Trophoblast cell (in vitro differentiated cells and primary cell): ENCODE measurements at regions not wholly inside any gene's neighbourhood (a gene's known extent, or its start where the extent isn't known, plus 50 kb on each side); places are given as distances from the start of the nearest gene placed in this dataset.
A peak's percentile ranks its signal among the peaks of the same experiment; 100 is the strongest.

ENCODE experiments used
- DNase-seq, 2 donors: peaks; one replicate each; pipeline ENCODE4 v3.0.0-alpha.2; 2016
- H2AFZ ChIP-seq: 2 replicates; pipeline ENCODE4 v1.6.1; 2013; ENCODE audit warnings: low read length, moderate library complexity, mild to moderate bottlenecking; ENCODE audit not compliant: insufficient read depth, poor library complexity
- H2AK5ac ChIP-seq: 2 replicates; pipeline ENCODE4 v1.6.1; 2013; ENCODE audit warnings: mild to moderate bottlenecking, low read length
- H2BK120ac ChIP-seq: 2 replicates; pipeline ENCODE4 v1.6.1; 2013; ENCODE audit warnings: low read length, mild to moderate bottlenecking, moderate library complexity; ENCODE audit not compliant: insufficient read depth, poor library complexity
- H2BK12ac ChIP-seq: 2 replicates; pipeline ENCODE4 v1.6.1; 2013; ENCODE audit warnings: mild to moderate bottlenecking, low read length, moderate library complexity
- H2BK5ac ChIP-seq: 2 replicates; pipeline ENCODE4 v1.6.1; 2013; ENCODE audit warnings: low read length, low read depth, moderate library complexity, mild to moderate bottlenecking; ENCODE audit not compliant: poor library complexity
- H3K14ac ChIP-seq: 2 replicates; pipeline ENCODE4 v1.6.1; 2013; ENCODE audit warnings: mild to moderate bottlenecking, low read length
- H3K18ac ChIP-seq: 2 replicates; pipeline ENCODE4 v1.6.1; 2013; ENCODE audit warnings: mild to moderate bottlenecking, low read length
- H3K23ac ChIP-seq: 2 replicates; pipeline ENCODE4 v1.6.1; 2013; ENCODE audit warnings: low read length
- H3K27ac ChIP-seq: 2 replicates; pipeline ENCODE4 v1.5.1; 2013; ENCODE audit warnings: low read depth, mild to moderate bottlenecking, inconsistent platforms, low read length, moderate library complexity
- H3K27me3 ChIP-seq: 2 replicates; pipeline ENCODE4 v1.6.1; 2013; ENCODE audit warnings: inconsistent platforms, mild to moderate bottlenecking, low read length, moderate library complexity; ENCODE audit not compliant: insufficient read depth
- H3K36me3 ChIP-seq, 2 experiments: 1 replicate in 1 of 2; 2 replicates in 1 of 2; pipeline ENCODE4 v1.6.1; 2013; ENCODE audit warnings: low read length in 2 of 2, mild to moderate bottlenecking in 2 of 2, moderate library complexity in 1 of 2; ENCODE audit not compliant: insufficient read depth in 2 of 2, control insufficient read depth in 1 of 2
- H3K4ac ChIP-seq: 2 replicates; pipeline ENCODE4 v1.6.1; 2013; ENCODE audit warnings: low read depth, mild to moderate bottlenecking, low read length, moderate library complexity
- H3K4me1 ChIP-seq, 2 experiments: 1 replicate in 1 of 2; 2 replicates in 1 of 2; pipeline ENCODE4 v1.6.1; 2013; ENCODE audit warnings: low read length in 2 of 2, mild to moderate bottlenecking in 2 of 2, moderate library complexity in 1 of 2; ENCODE audit not compliant: insufficient read depth in 2 of 2, control insufficient read depth in 1 of 2
- H3K4me2 ChIP-seq: 2 replicates; pipeline ENCODE4 v1.6.1; 2013; ENCODE audit warnings: inconsistent platforms, mild to moderate bottlenecking, low read length, moderate library complexity
- H3K4me3 ChIP-seq: 2 replicates; pipeline ENCODE4 v1.5.1; 2013; ENCODE audit warnings: mild to moderate bottlenecking, low read depth, low read length, inconsistent platforms
- H3K79me1 ChIP-seq: one replicate; pipeline ENCODE4 v1.6.1; 2013; ENCODE audit warnings: low read length
- H3K79me2 ChIP-seq: 2 replicates; pipeline ENCODE4 v1.6.1; 2013; ENCODE audit warnings: low read length, mild to moderate bottlenecking; ENCODE audit not compliant: control insufficient read depth, insufficient read depth, poor library complexity
- H3K9ac ChIP-seq: 2 replicates; pipeline ENCODE4 v1.6.1; 2013; ENCODE audit warnings: mild to moderate bottlenecking, low read length
- H3K9me3 ChIP-seq: 2 replicates; pipeline ENCODE4 v1.6.1; 2013; ENCODE audit warnings: low read depth, mild to moderate bottlenecking, control low read depth, inconsistent platforms, low read length; ENCODE audit not compliant: insufficient read depth
- H4K12ac ChIP-seq: 2 replicates; pipeline ENCODE4 v1.6.1; 2013; ENCODE audit warnings: low read depth, mild to moderate bottlenecking, low read length, moderate library complexity
- H4K8ac ChIP-seq: 2 replicates; pipeline ENCODE4 v1.6.1; 2013; ENCODE audit warnings: low read depth, mild to moderate bottlenecking, low read length, moderate library complexity
- H4K91ac ChIP-seq: one replicate; pipeline ENCODE4 v1.6.1; 2013; ENCODE audit warnings: low read depth, mild to moderate bottlenecking, low read length, moderate library complexity
- WGBS: extraction: QIAGEN DNeasy Blood & Tissue Kit; methylation state at CpG from one replicate; pipeline ENCODE4 v1.1.7; 2013; ENCODE audit warnings: missing lambda C conversion rate; ENCODE audit not compliant: insufficient read length, insufficient coverage; ENCODE audit errors: extremely low coverage; 5-methylcytosine and 5-hydroxymethylcytosine counted together

GRCh38 chr13:73251626-73252265 lies 192.9 kb downstream of the KLF5 start:
- no peak overlapping the region for H2BK12ac ChIP-seq
- H3K36me3 ChIP-seq: no peaks in the 10 kb centered on the region
- H2BK5ac ChIP-seq: no peak overlapping the region
- no peak overlapping the region for H2AFZ ChIP-seq
- no peaks in the 10 kb centered on the region for H3K27me3 ChIP-seq
- H4K8ac ChIP-seq: no peak overlapping the region
- no peak overlapping the region for H3K9ac ChIP-seq
- no peak overlapping the region for H3K14ac ChIP-seq
- no peak overlapping the region for H3K18ac ChIP-seq
- no peak overlapping the region for H3K27ac ChIP-seq
- no peak overlapping the region for H4K12ac ChIP-seq
- peaks cover 2% of the 10 kb centered on the region for H3K79me1 ChIP-seq
- H3K4ac ChIP-seq: no peak overlapping the region
- no peak overlapping the region for H4K91ac ChIP-seq
- H2BK120ac ChIP-seq: no peak overlapping the region
- H3K79me2 ChIP-seq: no peaks in the 10 kb centered on the region
- H3K4me2 ChIP-seq: no peak overlapping the region
- no peaks in the 10 kb centered on the region for H3K9me3 ChIP-seq
- H2AK5ac ChIP-seq: no peak overlapping the region
- H3K4me1 ChIP-seq: peaks cover 2 to 5% of the 10 kb centered on the region in 2 experiments
- H3K23ac ChIP-seq: no peak overlapping the region
- no peak for DNase-seq
- no CpG with 5 or more reads among the region's 1 CpG for WGBS
- no peak overlapping the region for H3K4me3 ChIP-seq

- peak; percentile 51 to 68 for DNase-seq
- H4K8ac ChIP-seq: no peak overlapping the region
- WGBS: no CpG with 5 or more reads among the region's 7 CpGs
Measured at GRCh38 chr13:73250061-73250460, 191.3 kb downstream of the KLF5 start.

GRCh38 chr13:73248711-73249580 lies 190.1 kb downstream of the KLF5 start:
- H4K8ac ChIP-seq: no peak overlapping the region
- H2AFZ ChIP-seq: no peak overlapping the region
- no peaks in the 10 kb centered on the region for H3K79me1 ChIP-seq
- H3K14ac ChIP-seq: no peak overlapping the region
- peak overlapping the region; percentile 36 for H3K27ac ChIP-seq
- H3K36me3 ChIP-seq: no peaks in the 10 kb centered on the region
- H2BK12ac ChIP-seq: no peak overlapping the region
- no CpG with 5 or more reads among the region's 7 CpGs for WGBS
- no peak overlapping the region for H4K12ac ChIP-seq
- no peaks in the 10 kb centered on the region for H3K27me3 ChIP-seq
- no peak overlapping the region for H3K4me3 ChIP-seq
- peaks cover 2 to 5% of the 10 kb centered on the region in 2 experiments for H3K4me1 ChIP-seq
- H2BK120ac ChIP-seq: peak overlapping the region; percentile 55
- H4K91ac ChIP-seq: peak overlapping the region; percentile 4
- H2AK5ac ChIP-seq: no peak overlapping the region
- peak overlapping the region; percentile 39 for H2BK5ac ChIP-seq
- no peaks in the 10 kb centered on the region for H3K79me2 ChIP-seq
- peak; percentile 73 to 92 for DNase-seq
- no peak overlapping the region for H3K4ac ChIP-seq
- H3K23ac ChIP-seq: no peak overlapping the region
- no peak overlapping the region for H3K9ac ChIP-seq
- no peaks in the 10 kb centered on the region for H3K9me3 ChIP-seq
- H3K4me2 ChIP-seq: no peak overlapping the region
- H3K18ac ChIP-seq: no peak overlapping the region

More at GRCh38 chr13:73250061-73250460, 191.3 kb downstream of the KLF5 start:
- Histone ChIP-seq H3K79me1 (peaks cover 2% of the 10 kb centered on the region), H3K4ac (no peak overlapping the region), H3K27ac (no peak overlapping the region), H4K12ac (no peak overlapping the region), H2BK12ac (no peak overlapping the region), H4K91ac (no peak overlapping the region), H3K27me3 (no peaks in the 10 kb centered on the region), H3K14ac (no peak overlapping the region), H3K9ac (no peak overlapping the region), H3K9me3 (no peaks in the 10 kb centered on the region), H3K23ac (no peak overlapping the region), H3K79me2 (no peaks in the 10 kb centered on the region), H2AFZ (no peak overlapping the region), H2BK120ac (no peak overlapping the region), H2BK5ac (no peak overlapping the region), H2AK5ac (no peak overlapping the region), H3K4me2 (no peak overlapping the region), H3K4me3 (no peak overlapping the region), H3K18ac (no peak overlapping the region), H3K4me1 (peaks cover 2 to 5% of the 10 kb centered on the region in 2 experiments), H3K36me3 (no peaks in the 10 kb centered on the region)

GRCh38 chr13:73248154-73248553 lies 189.3 kb downstream of the KLF5 start:
- no peak overlapping the region for H2AFZ ChIP-seq
- H4K12ac ChIP-seq: no peak overlapping the region
- WGBS: no CpG with 5 or more reads among the region's 3 CpGs
- no peaks in the 10 kb centered on the region for H3K27me3 ChIP-seq
- no peak overlapping the region for H2AK5ac ChIP-seq
- H3K4me2 ChIP-seq: no peak overlapping the region
- peak in 1 of 2 donors; percentile 18 for DNase-seq
- H3K23ac ChIP-seq: no peak overlapping the region
- H3K79me1 ChIP-seq: no peaks in the 10 kb centered on the region
- no peak overlapping the region for H4K8ac ChIP-seq
- no peak overlapping the region for H3K4me3 ChIP-seq
- H3K9ac ChIP-seq: no peak overlapping the region
- H3K27ac ChIP-seq: no peak overlapping the region
- H2BK120ac ChIP-seq: no peak overlapping the region
- H3K9me3 ChIP-seq: no peaks in the 10 kb centered on the region
- H2BK12ac ChIP-seq: no peak overlapping the region
- H2BK5ac ChIP-seq: no peak overlapping the region
- peaks cover 2 to 5% of the 10 kb centered on the region in 2 experiments for H3K4me1 ChIP-seq
- no peak overlapping the region for H3K14ac ChIP-seq
- H3K4ac ChIP-seq: no peak overlapping the region
- H3K79me2 ChIP-seq: no peaks in the 10 kb centered on the region
- H3K18ac ChIP-seq: no peak overlapping the region
- H3K36me3 ChIP-seq: no peaks in the 10 kb centered on the region
- no peak overlapping the region for H4K91ac ChIP-seq
